ENCODE measurements at regions not wholly inside any gene's neighbourhood (a gene's known extent, or its start where the extent isn't known, plus 50 kb on each side); places are given as distances from the start of the nearest gene placed in this dataset.

GRCh38 chr9:87307848-87308247 lies 189.8 kb upstream of the DAPK1 start:
- TF ChIP-seq CTCF (IDR thresholded peaks at IDR 0.05; ENCODE audit: poor library complexity) (no peak), EZH2 (IDR thresholded peaks at IDR 0.05; ENCODE audit: borderline replicate concordance) (no peak), EZH2phosphoT487 (IDR thresholded peaks at IDR 0.05; ENCODE audit: low read depth, severe bottlenecking, unreplicated experiment) (no peak)
